Neural cell (in vitro differentiated cells): ENCODE measurements at regions not wholly inside any gene's neighbourhood (a gene's known extent, or its start where the extent isn't known, plus 50 kb on each side); places are given as distances from the start of the nearest gene placed in this dataset.

Source experiments
- H2AFZ ChIP-seq: fragments of 200-600, 300-800 bp; sonication (generic), shearing (Covaris generic); 2 replicates; pipeline ENCODE4 v1.6.0; 2014; ENCODE audit warnings: low read depth, mild to moderate bottlenecking, antibody characterized with exemption, low read length, moderate library complexity
- H3F3A ChIP-seq: fragments of 200-600 bp; shearing (Covaris generic); 2 replicates; pipeline ENCODE4 v1.6.1; 2016; ENCODE audit warnings: mild to moderate bottlenecking, moderate library complexity, mixed read lengths, antibody characterized with exemption, low read length; ENCODE audit not compliant: insufficient read depth, poor library complexity, severe bottlenecking
- H3K27ac ChIP-seq: fragments of 200-600, 300-800 bp; sonication (generic), shearing (Covaris generic); 2 replicates; pipeline ENCODE4 v1.5.1; 2014; ENCODE audit warnings: mild to moderate bottlenecking, low read length, moderate library complexity
- H3K27me3 ChIP-seq: fragments of 300-800, 200-600 bp; sonication (generic), shearing (Covaris generic); 2 replicates; pipeline ENCODE4 v1.6.0; 2014; ENCODE audit warnings: mild to moderate bottlenecking, low read depth, low read length, moderate library complexity; ENCODE audit not compliant: insufficient read depth
- H3K36me3 ChIP-seq: fragments of 300-800, 200-600 bp; sonication (generic), shearing (Covaris generic); 2 replicates; pipeline ENCODE4 v1.5.1; 2014; ENCODE audit warnings: mild to moderate bottlenecking, antibody characterized with exemption, low read length, moderate library complexity; ENCODE audit not compliant: insufficient read depth
- H3K4me2 ChIP-seq: fragments of 300-800, 200-600 bp; sonication (generic), shearing (Covaris generic); 2 replicates; pipeline ENCODE4 v1.6.0; 2014; ENCODE audit warnings: mild to moderate bottlenecking, low read length
- H3K4me3 ChIP-seq: fragments of 300-800, 200-600 bp; sonication (generic), shearing (Covaris generic); 2 replicates; pipeline ENCODE4 v1.5.1; 2014; ENCODE audit warnings: mild to moderate bottlenecking, low read length, moderate library complexity
- H3K79me2 ChIP-seq: fragments of 200-600 bp; shearing (Covaris generic); replicated peaks from 2 replicates; pipeline ENCODE4 v1.6.0; 2014; ENCODE audit warnings: mild to moderate bottlenecking, low read length, moderate library complexity; ENCODE audit not compliant: insufficient read depth
- H3K9ac ChIP-seq: fragments of 300-800, 200-600 bp; sonication (generic), shearing (Covaris generic); 2 replicates; pipeline ENCODE4 v1.6.1; 2016; ENCODE audit warnings: mild to moderate bottlenecking, low read length, mixed read lengths
- H3K9me2 ChIP-seq: fragments of 200-600 bp; shearing (Covaris generic); 2 replicates; pipeline ENCODE4 v1.6.1; 2016; ENCODE audit warnings: mild to moderate bottlenecking, low read length, mixed read lengths; ENCODE audit not compliant: insufficient read depth
- H3K9me3 ChIP-seq: fragments of 200-600, 300-800 bp; sonication (generic), shearing (Covaris generic); 2 replicates; pipeline ENCODE4 v1.6.1; 2016; ENCODE audit warnings: mild to moderate bottlenecking, mixed run types, low read length, moderate library complexity, mixed read lengths
- H4K20me1 ChIP-seq: fragments of 200-600 bp; shearing (Covaris generic); 2 replicates; pipeline ENCODE4 v1.6.1; 2016; ENCODE audit warnings: mild to moderate bottlenecking, mixed run types; ENCODE audit not compliant: insufficient read depth
- EP300 ChIP-seq: fragments of 450-650 bp; conservative IDR thresholded peaks from 2 replicates; pipeline ENCODE4 v1.6.1; 2014; ENCODE audit warnings: antibody characterized with exemption, mild to moderate bottlenecking, moderate library complexity; ENCODE audit not compliant: poor library complexity, severe bottlenecking
- EZH2 ChIP-seq: fragments of 200-600, 300-800 bp; shearing (Covaris generic), sonication (generic); IDR thresholded peaks from 2 replicates; pipeline ENCODE4 v1.6.1; 2014; ENCODE audit warnings: antibody characterized with exemption, low read length, borderline replicate concordance, mild to moderate bottlenecking; ENCODE audit not compliant: insufficient read depth, poor library complexity, severe bottlenecking
- MXI1 ChIP-seq: fragments of 450-650 bp; conservative IDR thresholded peaks from 2 replicates; pipeline ENCODE4 v1.6.1; 2014; ENCODE audit warnings: antibody characterized with exemption, mild to moderate bottlenecking; ENCODE audit not compliant: poor library complexity, severe bottlenecking
- POLR2AphosphoS5 ChIP-seq: IDR thresholded peaks from 2 replicates; pipeline ENCODE4 v1.6.1; 2012
- RAD21 ChIP-seq: fragments of 450-650 bp; conservative IDR thresholded peaks from 2 replicates; pipeline ENCODE4 v1.6.1; 2014; ENCODE audit warnings: antibody characterized with exemption, mild to moderate bottlenecking, moderate library complexity
- REST ChIP-seq: IDR thresholded peaks from 2 replicates; pipeline ENCODE4 v1.6.1; 2012; ENCODE audit warnings: borderline replicate concordance
- SMC3 ChIP-seq: fragments of 450-650 bp; conservative IDR thresholded peaks from 2 replicates; pipeline ENCODE4 v1.6.1; 2014; ENCODE audit warnings: antibody characterized with exemption, mild to moderate bottlenecking, moderate library complexity; ENCODE audit not compliant: poor library complexity
- TAF1 ChIP-seq: IDR thresholded peaks from 2 replicates; pipeline ENCODE4 v1.6.1; 2012; ENCODE audit warnings: low read depth
- TF ChIP-seq, protein P1 (sequence below): fragments of 450-650 bp; IDR thresholded peaks from 2 replicates; pipeline ENCODE4 v1.5.1; 2014; ENCODE audit warnings: antibody characterized with exemption, mild to moderate bottlenecking, moderate library complexity; ENCODE audit not compliant: poor library complexity, severe bottlenecking

GRCh38 chr13:63323441-63323840 lies 1907.8 kb upstream of the PCDH20 start:
- H3F3A ChIP-seq, result no peaks in the 10 kb centered on the region
- H4K20me1 ChIP-seq, result no peaks in the 10 kb centered on the region
- H3K9me2 ChIP-seq, result no peaks in the 10 kb centered on the region
- no peak for TF ChIP-seq RAD21
- no peak overlapping the region for H3K9ac ChIP-seq
- H3K36me3 ChIP-seq, result no peaks in the 10 kb centered on the region
- no peaks in the 10 kb centered on the region for H3K27me3 ChIP-seq
- H3K4me2 ChIP-seq, result no peak overlapping the region
- no peaks in the 10 kb centered on the region for H3K9me3 ChIP-seq
- H3K4me3 ChIP-seq, result no peak overlapping the region
- no peaks in the 10 kb centered on the region for H3K79me2 ChIP-seq
- H3K27ac ChIP-seq, result no peak overlapping the region
- no peak overlapping the region for H2AFZ ChIP-seq

DNA sequence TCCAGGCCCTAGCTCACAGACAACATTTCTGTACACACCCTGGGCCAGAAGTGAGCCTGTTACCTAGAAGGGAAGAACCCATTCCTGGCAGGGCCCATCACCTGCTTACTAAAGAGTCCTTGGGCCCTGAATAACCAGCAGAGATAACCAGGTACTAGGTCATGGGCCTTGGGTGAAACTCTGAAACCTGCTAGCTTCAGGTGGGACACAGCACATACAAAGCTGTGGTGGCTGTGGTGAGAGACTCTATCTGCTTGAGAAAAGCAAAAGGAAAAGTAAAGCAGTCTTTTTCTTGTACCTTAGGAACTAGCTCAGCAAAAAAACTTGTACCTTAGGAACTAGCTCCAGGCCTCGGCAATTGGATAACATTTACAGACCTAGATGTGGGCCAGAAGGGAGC lies 1895.9 kb upstream of the PCDH20 start:
- no peaks in the 10 kb centered on the region for H3K9me2 ChIP-seq
- TF ChIP-seq SMC3 (no peak), EP300 (no peak), REST (no peak), RAD21 (no peak), POLR2AphosphoS5 (no peak), EZH2 (no peak), TAF1 (no peak), MXI1 (no peak)
- TF ChIP-seq, protein P1, sequence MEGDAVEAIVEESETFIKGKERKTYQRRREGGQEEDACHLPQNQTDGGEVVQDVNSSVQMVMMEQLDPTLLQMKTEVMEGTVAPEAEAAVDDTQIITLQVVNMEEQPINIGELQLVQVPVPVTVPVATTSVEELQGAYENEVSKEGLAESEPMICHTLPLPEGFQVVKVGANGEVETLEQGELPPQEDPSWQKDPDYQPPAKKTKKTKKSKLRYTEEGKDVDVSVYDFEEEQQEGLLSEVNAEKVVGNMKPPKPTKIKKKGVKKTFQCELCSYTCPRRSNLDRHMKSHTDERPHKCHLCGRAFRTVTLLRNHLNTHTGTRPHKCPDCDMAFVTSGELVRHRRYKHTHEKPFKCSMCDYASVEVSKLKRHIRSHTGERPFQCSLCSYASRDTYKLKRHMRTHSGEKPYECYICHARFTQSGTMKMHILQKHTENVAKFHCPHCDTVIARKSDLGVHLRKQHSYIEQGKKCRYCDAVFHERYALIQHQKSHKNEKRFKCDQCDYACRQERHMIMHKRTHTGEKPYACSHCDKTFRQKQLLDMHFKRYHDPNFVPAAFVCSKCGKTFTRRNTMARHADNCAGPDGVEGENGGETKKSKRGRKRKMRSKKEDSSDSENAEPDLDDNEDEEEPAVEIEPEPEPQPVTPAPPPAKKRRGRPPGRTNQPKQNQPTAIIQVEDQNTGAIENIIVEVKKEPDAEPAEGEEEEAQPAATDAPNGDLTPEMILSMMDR, result no peak
- no peak overlapping the region for H3K27ac ChIP-seq
- no peak overlapping the region for H3K9ac ChIP-seq
- H3K79me2 ChIP-seq, result no peaks in the 10 kb centered on the region
- no peaks in the 10 kb centered on the region for H4K20me1 ChIP-seq
- H3K4me2 ChIP-seq, result no peak overlapping the region
- no peak overlapping the region for H3K4me3 ChIP-seq
- H3K27me3 ChIP-seq, result no peaks in the 10 kb centered on the region
- no peaks in the 10 kb centered on the region for H3F3A ChIP-seq
- no peaks in the 10 kb centered on the region for H3K9me3 ChIP-seq
- H2AFZ ChIP-seq, result no peak overlapping the region
- H3K36me3 ChIP-seq, result no peaks in the 10 kb centered on the region
